H1 (cell line): ENCODE measurements at regions not wholly inside any gene's neighbourhood (a gene's known extent, or its start where the extent isn't known, plus 50 kb on each side); places are given as distances from the start of the nearest gene placed in this dataset.

ENCODE experiments used
- CTCF ChIA-PET: fragments of 300-600 bp; sonication (Branson Sonifier 250); formaldehyde crosslinking; loops from one replicate; lab custom pipeline; 2021; ENCODE audit not compliant: partially characterized antibody; lab: Charles Lee
- POLR2A ChIA-PET: fragments of 300-600 bp; sonication (Branson Sonifier 250); formaldehyde crosslinking; loops from one replicate; lab custom pipeline; 2021; ENCODE audit warnings: inconsistent platforms; ENCODE audit not compliant: partially characterized antibody; lab: Charles Lee
- DNase-seq, 2 experiments: peaks; one replicate each; pipeline versions ENCODE4 v3.0.0 to v3.0.0-alpha.2; 2010 to 2022; ENCODE audit warnings: low spot score in 2 of 2, low read depth in 1 of 2, mixed read lengths in 1 of 2
- FAIRE-seq: peaks from 2 replicates; lab custom pipeline; 2011; peaks lifted over from hg19 to GRCh38; lab: Jason Lieb, UNC
- H2AFZ ChIP-seq: 2 replicates; pipeline ENCODE4 v1.8.1; 2012; ENCODE audit warnings: low read length, inconsistent platforms
- H2AK5ac ChIP-seq: 2 replicates; pipeline ENCODE4 v1.6.1; 2013; ENCODE audit warnings: low read depth, low read length
- H2BK120ac ChIP-seq: replicated peaks from 2 replicates; pipeline ENCODE3; 2013; ENCODE audit warnings: low read depth, low read length, inconsistent platforms
- H2BK12ac ChIP-seq: 2 replicates; pipeline ENCODE4 v1.6.1; 2013; ENCODE audit warnings: low read depth, low read length
- H2BK15ac ChIP-seq: 2 replicates; pipeline ENCODE4 v1.6.1; 2013; ENCODE audit warnings: low read length
- H2BK20ac ChIP-seq: 2 replicates; pipeline ENCODE4 v1.6.1; 2013; ENCODE audit warnings: low read length
- H2BK5ac ChIP-seq: 2 replicates; pipeline ENCODE4 v1.6.1; 2013; ENCODE audit warnings: low read depth, low read length
- H3K14ac ChIP-seq: 2 replicates; pipeline ENCODE4 v1.6.1; 2013; ENCODE audit warnings: inconsistent platforms; ENCODE audit not compliant: insufficient read length
- H3K18ac ChIP-seq: 2 replicates; pipeline ENCODE4 v1.6.1; 2013; ENCODE audit warnings: low read length; ENCODE audit errors: extremely low read depth
- H3K23ac ChIP-seq: 2 replicates; pipeline ENCODE4 v1.6.1; 2013; ENCODE audit warnings: inconsistent platforms; ENCODE audit not compliant: insufficient read length
- H3K23me2 ChIP-seq: 2 replicates; pipeline ENCODE4 v1.6.1; 2013; ENCODE audit warnings: low read depth, low read length
- H3K27ac ChIP-seq: 2 replicates; pipeline ENCODE4 v1.6.1; 2011; ENCODE audit warnings: low read depth, low read length, inconsistent platforms
- H3K27me3 ChIP-seq, 4 experiments: replicated peaks in 1 of 4; 1 replicate in 1 of 4; 2 replicates in 3 of 4; pipeline versions ENCODE4 v1.6.1 to v1.8.1; 2011 to 2013; ENCODE audit warnings: low read length in 3 of 4, mild to moderate bottlenecking in 3 of 4, inconsistent platforms in 2 of 4, mixed read lengths in 2 of 4, moderate library complexity in 1 of 4; ENCODE audit not compliant: control insufficient read depth in 3 of 4, insufficient read depth in 3 of 4; ENCODE audit errors: extremely low read depth in 1 of 4
- H3K36me3 ChIP-seq, 4 experiments: 2 replicates each; pipeline versions ENCODE4 v1.6.1 to v1.8.1; 2011 to 2013; ENCODE audit warnings: mild to moderate bottlenecking in 4 of 4, low read length in 3 of 4, moderate library complexity in 2 of 4, control low read depth in 1 of 4, inconsistent platforms in 1 of 4; ENCODE audit not compliant: insufficient read depth in 4 of 4, control insufficient read depth in 2 of 4
- H3K4ac ChIP-seq: replicated peaks from 2 replicates; pipeline ENCODE3; 2013; ENCODE audit warnings: low read length, low read depth, mixed read lengths, inconsistent platforms; ENCODE audit not compliant: insufficient read length
- H3K4me1 ChIP-seq, 4 experiments: replicated peaks in 1 of 4; 1 replicate in 1 of 4; 2 replicates in 3 of 4; pipeline versions ENCODE4 v1.6.1 to v1.8.1; 2011 to 2013; ENCODE audit warnings: low read length in 3 of 4, inconsistent platforms in 2 of 4, mixed read lengths in 1 of 4; ENCODE audit not compliant: insufficient read depth in 4 of 4, control insufficient read depth in 3 of 4
- H3K4me2 ChIP-seq, 2 experiments: 2 replicates each; pipeline versions ENCODE4 v1.6.1 to v1.8.1; 2011 to 2013; ENCODE audit warnings: low read depth in 2 of 2, low read length in 2 of 2, control low read depth in 1 of 2, inconsistent platforms in 1 of 2, mild to moderate bottlenecking in 1 of 2; ENCODE audit not compliant: insufficient read depth in 1 of 2
- H3K4me3 ChIP-seq, 4 experiments: fragments of 200-600, 300-600 bp in 1 of 4; sonication (generic), shearing (Covaris generic), sonication (Bioruptor Twin) in 1 of 4; 2 replicates each; pipeline versions ENCODE4 v1.5.1 to v1.8.1; 2011 to 2016; ENCODE audit warnings: low read length in 4 of 4, low read depth in 3 of 4, control low read depth in 2 of 4, inconsistent platforms in 2 of 4, mild to moderate bottlenecking in 2 of 4, mixed read lengths in 1 of 4, moderate library complexity in 1 of 4; ENCODE audit not compliant: insufficient read depth in 2 of 4; ENCODE audit errors: extremely low read depth in 1 of 4
- H3K56ac ChIP-seq: replicated peaks from 2 replicates; pipeline ENCODE3; 2013; ENCODE audit warnings: low read depth, mild to moderate bottlenecking, mixed read lengths, low read length, inconsistent platforms; ENCODE audit not compliant: insufficient read length
- H3K79me1 ChIP-seq: 2 replicates; pipeline ENCODE4 v1.6.1; 2013; ENCODE audit warnings: low read depth, low read length, control low read depth
- H3K79me2 ChIP-seq, 2 experiments: 2 replicates each; pipeline versions ENCODE4 v1.6.1 to v1.8.1; 2012 to 2013; ENCODE audit warnings: low read length in 2 of 2, mild to moderate bottlenecking in 2 of 2, inconsistent platforms in 1 of 2; ENCODE audit not compliant: insufficient read depth in 2 of 2, control insufficient read depth in 1 of 2
- H3K9ac ChIP-seq, 4 experiments: replicated peaks in 1 of 4; 1 replicate in 1 of 4; 2 replicates in 3 of 4; pipeline versions ENCODE4 v1.6.1 to v1.8.1; 2011 to 2013; ENCODE audit warnings: low read depth in 3 of 4, low read length in 3 of 4, control low read depth in 2 of 4, mild to moderate bottlenecking in 2 of 4, moderate library complexity in 2 of 4, inconsistent platforms in 1 of 4; ENCODE audit errors: extremely low read depth in 1 of 4
- H3K9me3 ChIP-seq, 2 experiments: 2 replicates each; pipeline versions ENCODE4 v1.6.1 to v1.8.1; 2012 to 2013; ENCODE audit warnings: mild to moderate bottlenecking in 2 of 2, moderate library complexity in 2 of 2, control low read depth in 1 of 2, inconsistent platforms in 1 of 2, low read depth in 1 of 2, low read length in 1 of 2, mixed read lengths in 1 of 2; ENCODE audit not compliant: insufficient read depth in 2 of 2
- H4K20me1 ChIP-seq, 2 experiments: replicated peaks in 1 of 2; 2 replicates each; pipeline versions ENCODE3 to v1.8.1; 2011 to 2013; ENCODE audit warnings: inconsistent platforms in 2 of 2, low read length in 2 of 2, mild to moderate bottlenecking in 1 of 2; ENCODE audit not compliant: insufficient read depth in 2 of 2, control insufficient read depth in 1 of 2
- H4K5ac ChIP-seq: 2 replicates; pipeline ENCODE4 v1.6.1; 2013; ENCODE audit warnings: low read length, low read depth, mixed read lengths, inconsistent platforms; ENCODE audit not compliant: insufficient read length
- H4K8ac ChIP-seq: 2 replicates; pipeline ENCODE4 v1.8.0; 2013; ENCODE audit warnings: mild to moderate bottlenecking, moderate library complexity, low read length, inconsistent platforms; ENCODE audit not compliant: insufficient read depth; ENCODE audit errors: extremely low read depth
- H4K91ac ChIP-seq: replicated peaks from 2 replicates; pipeline ENCODE3; 2013; ENCODE audit warnings: low read length, mixed read lengths, inconsistent platforms; ENCODE audit not compliant: insufficient read length
- RAD21 ChIP-seq, 2 experiments: IDR thresholded peaks in 1 of 2; conservative IDR thresholded peaks in 1 of 2; 2 replicates each; pipeline ENCODE4 v1.6.1; 2011; ENCODE audit warnings: low read depth in 2 of 2, low read length in 2 of 2, improper control_type of control experiment in 1 of 2, inconsistent platforms in 1 of 2, mild to moderate bottlenecking in 1 of 2, moderate library complexity in 1 of 2
- TAF1 ChIP-seq: IDR thresholded peaks from 2 replicates; pipeline ENCODE4 v1.6.1; 2011; ENCODE audit warnings: mild to moderate bottlenecking, low read depth, low read length
- WGBS, 2 experiments: shearing (Covaris generic) in 1 of 2; methylation state at CpG; one replicate each; pipeline versions ENCODE4 v1.1.6 to v1.1.7; 2013 to 2015; ENCODE audit warnings: low lambda C conversion rate in 2 of 2, mixed read lengths in 2 of 2, inconsistent platforms in 1 of 2, low coverage in 1 of 2, missing lambda C conversion rate in 1 of 2; ENCODE audit not compliant: insufficient replicate concordance in 2 of 2, insufficient coverage in 1 of 2, insufficient read length in 1 of 2; ENCODE audit errors: extremely low coverage in 1 of 2, missing lambda C conversion rate in 1 of 2; 5-methylcytosine and 5-hydroxymethylcytosine counted together
- TF ChIP-seq, protein P1 (sequence below), 3 experiments: IDR thresholded peaks; 1 replicate in 2 of 3; 2 replicates in 1 of 3; pipeline versions ENCODE4 v1.5.1 to v1.6.1; 2011; ENCODE audit warnings: low read length in 3 of 3, mild to moderate bottlenecking in 3 of 3, inconsistent platforms in 2 of 3, low read depth in 1 of 3, moderate library complexity in 1 of 3; ENCODE audit not compliant: insufficient read depth in 1 of 3; ENCODE audit errors: control extremely low read depth in 1 of 3

DNA sequence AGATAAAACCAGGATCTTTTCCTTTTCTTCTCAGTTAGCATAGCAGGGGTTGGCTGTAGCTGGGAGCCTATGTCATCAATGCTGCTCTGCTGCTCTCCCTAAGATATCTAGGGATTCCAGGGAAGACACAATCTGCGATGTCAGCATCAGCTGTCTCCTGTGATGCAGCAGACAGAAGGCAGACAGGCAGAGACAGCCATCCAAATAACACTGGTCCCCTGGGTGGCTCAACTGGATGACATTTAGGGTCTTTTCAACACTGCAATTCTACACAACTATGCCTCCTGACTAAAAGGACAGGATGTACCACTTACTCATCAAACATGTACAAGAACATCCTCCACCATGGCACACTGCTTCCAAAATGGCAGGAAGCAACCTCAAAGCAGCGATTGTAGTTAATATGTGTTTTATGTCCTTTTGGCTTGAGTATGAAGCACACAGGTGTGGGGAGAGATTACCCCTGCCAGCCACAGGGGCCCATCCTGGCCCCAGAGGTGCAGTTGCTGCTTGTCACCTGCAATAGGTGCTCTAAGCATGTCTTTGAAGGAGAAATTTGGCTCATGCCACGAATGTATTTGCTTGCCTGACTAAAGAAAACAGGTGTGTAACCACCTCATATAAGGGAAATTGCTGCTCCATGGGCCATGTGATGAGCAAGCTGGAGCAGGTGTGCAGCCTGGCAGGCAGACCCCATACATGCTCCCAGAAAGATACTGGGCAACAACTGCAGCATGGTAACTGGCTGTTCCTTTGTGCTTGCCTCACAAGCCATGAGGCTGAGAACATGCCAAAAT, 357.8 kb downstream of the VPS13C start:
- H3K4me2 ChIP-seq, result no peak overlapping the region
- peak overlapping the region; percentile 55; the same call in 1 of the 2 replicates for H2BK12ac ChIP-seq
- H3K9me3 ChIP-seq, result no peaks in the 10 kb centered on the region
- no peak overlapping the region for H2BK20ac ChIP-seq
- H3K79me1 ChIP-seq, result no peaks in the 10 kb centered on the region
- no peaks in the 10 kb centered on the region for H4K20me1 ChIP-seq
- peak; percentile 70 for FAIRE-seq
- H2AFZ ChIP-seq, result peak overlapping the region; percentile 66
- H3K4me3 ChIP-seq, result no peak overlapping the region
- H3K23me2 ChIP-seq, result no peaks in the 10 kb centered on the region
- H3K27ac ChIP-seq, result no peak overlapping the region
- H2BK5ac ChIP-seq, result no peak overlapping the region
- WGBS, 2 experiments, result 65% methylated on average over 3 of the region's 3 CpGs; no CpG with 5 or more reads in 1 of the 2 experiments
- H3K79me2 ChIP-seq, result no peaks in the 10 kb centered on the region
- H3K18ac ChIP-seq, result no peak overlapping the region
- H4K91ac ChIP-seq, result no peak overlapping the region
- H3K4me1 ChIP-seq, result no peaks in the 10 kb centered on the region; a peak in 1 of 7 replicates
- no peaks in the 10 kb centered on the region for H3K36me3 ChIP-seq
- no peak overlapping the region for H2BK120ac ChIP-seq
- no peak overlapping the region for H3K4ac ChIP-seq
- DNase-seq, result peak; percentile 25 to 48
- TF ChIP-seq, protein P1, sequence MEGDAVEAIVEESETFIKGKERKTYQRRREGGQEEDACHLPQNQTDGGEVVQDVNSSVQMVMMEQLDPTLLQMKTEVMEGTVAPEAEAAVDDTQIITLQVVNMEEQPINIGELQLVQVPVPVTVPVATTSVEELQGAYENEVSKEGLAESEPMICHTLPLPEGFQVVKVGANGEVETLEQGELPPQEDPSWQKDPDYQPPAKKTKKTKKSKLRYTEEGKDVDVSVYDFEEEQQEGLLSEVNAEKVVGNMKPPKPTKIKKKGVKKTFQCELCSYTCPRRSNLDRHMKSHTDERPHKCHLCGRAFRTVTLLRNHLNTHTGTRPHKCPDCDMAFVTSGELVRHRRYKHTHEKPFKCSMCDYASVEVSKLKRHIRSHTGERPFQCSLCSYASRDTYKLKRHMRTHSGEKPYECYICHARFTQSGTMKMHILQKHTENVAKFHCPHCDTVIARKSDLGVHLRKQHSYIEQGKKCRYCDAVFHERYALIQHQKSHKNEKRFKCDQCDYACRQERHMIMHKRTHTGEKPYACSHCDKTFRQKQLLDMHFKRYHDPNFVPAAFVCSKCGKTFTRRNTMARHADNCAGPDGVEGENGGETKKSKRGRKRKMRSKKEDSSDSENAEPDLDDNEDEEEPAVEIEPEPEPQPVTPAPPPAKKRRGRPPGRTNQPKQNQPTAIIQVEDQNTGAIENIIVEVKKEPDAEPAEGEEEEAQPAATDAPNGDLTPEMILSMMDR (IDR thresholded peaks at IDR 0.05; ENCODE audit: control extremely low read depth in 1 of 3, insufficient read depth in 1 of 3, low read depth in 1 of 3, low read length in 3 of 3), result peak; percentile 61 to 80 (median 75)
- TF ChIP-seq TAF1, result no peak
- peak; percentile 78 to 81 for TF ChIP-seq RAD21 (IDR thresholded peaks at IDR 0.05 in 1 of 2, conservative IDR thresholded peaks at IDR 0.05 in 1 of 2; ENCODE audit: low read depth in 2 of 2, low read length in 2 of 2)
- no peak overlapping the region; the same call in 1 of the 2 replicates for H2AK5ac ChIP-seq
- H3K9ac ChIP-seq, result no peak overlapping the region; a peak in 1 of 7 replicates
- H4K5ac ChIP-seq, result no peak overlapping the region
- no peak overlapping the region for H3K56ac ChIP-seq
- no peak overlapping the region for H3K14ac ChIP-seq
- H4K8ac ChIP-seq, result no peak overlapping the region
- H2BK15ac ChIP-seq, result peak overlapping the region; percentile 92
- ChIA-PET CTCF (interaction anchor here (1.0 to 3.7 kb wide), 6 partner anchors 12 to 132 kb away, joined by 3 to 36 read pairs (median 5); no protein-coding TSS in a partner anchor), POLR2A (no interaction called here)
- no peaks in the 10 kb centered on the region for H3K27me3 ChIP-seq
- H3K23ac ChIP-seq, result no peak overlapping the region
